RCC 7860 (cell line): ENCODE measurements at regions not wholly inside any gene's neighbourhood (a gene's known extent, or its start where the extent isn't known, plus 50 kb on each side); places are given as distances from the start of the nearest gene placed in this dataset.

ENCODE experiments used
- DNase-seq: peaks from one replicate; pipeline ENCODE4 v3.0.0-alpha.2; 2015; ENCODE audit warnings: low spot score
- FAIRE-seq: peaks from 2 replicates; lab custom pipeline; 2012; peaks lifted over from hg19 to GRCh38; lab: Jason Lieb, UNC

DNA sequence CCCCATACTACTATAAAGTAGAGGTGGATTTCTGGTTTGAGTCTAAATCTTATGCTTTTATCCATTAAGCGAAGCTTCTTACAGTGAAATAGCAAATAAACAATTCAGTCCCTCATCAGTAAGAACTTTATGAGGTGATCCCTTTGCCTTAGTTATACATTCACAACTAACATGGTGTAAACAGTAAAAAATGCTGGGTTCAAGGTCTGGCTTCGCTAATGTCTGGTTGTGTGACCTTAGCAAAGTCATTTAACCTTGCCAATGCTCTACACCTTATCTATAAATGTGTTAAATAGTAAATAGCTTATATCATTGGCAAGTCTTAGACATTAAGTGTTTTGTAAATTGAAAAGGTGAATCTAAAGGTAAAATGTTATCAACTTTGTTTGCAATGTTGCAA, 475.4 kb downstream of the LMO4 start:
- FAIRE-seq (peak; percentile 55), DNase-seq (no peak)

DNA sequence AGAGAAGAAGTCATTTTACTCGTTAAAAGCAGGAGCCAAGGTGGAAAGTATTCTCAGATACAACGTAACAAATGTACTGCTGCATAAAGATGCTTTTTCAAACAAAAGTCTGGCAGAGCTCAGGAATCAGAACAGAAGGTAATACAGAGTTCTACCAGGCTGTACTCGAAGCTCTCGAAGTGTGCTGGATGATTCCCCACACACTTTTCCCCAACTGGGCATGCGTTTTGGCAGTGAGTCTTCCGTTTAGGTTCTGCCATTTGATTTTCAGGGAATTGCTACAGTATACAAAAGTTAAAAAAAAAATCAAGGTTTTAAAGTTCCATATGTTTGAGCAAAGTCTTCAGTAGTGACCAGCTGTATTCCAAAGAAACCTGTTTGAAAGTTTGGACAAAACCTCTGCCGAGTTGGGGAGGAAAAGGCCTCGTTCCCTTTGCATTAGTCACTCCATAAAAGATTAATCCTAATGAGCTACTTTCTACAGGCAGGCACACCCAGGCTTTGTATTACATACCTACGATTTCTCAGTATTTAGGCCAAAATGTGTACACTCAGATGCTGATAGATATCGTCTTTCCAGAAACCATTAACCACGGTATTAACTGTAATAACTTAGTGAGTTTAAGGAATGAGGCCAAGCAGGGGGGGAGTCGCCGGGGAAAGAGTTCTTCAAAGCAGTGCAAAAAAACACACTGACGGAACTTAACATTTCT, 477.1 kb downstream of the LMO4 start:
- peak; percentile 92 for DNase-seq
- FAIRE-seq = peak; percentile 98

DNA sequence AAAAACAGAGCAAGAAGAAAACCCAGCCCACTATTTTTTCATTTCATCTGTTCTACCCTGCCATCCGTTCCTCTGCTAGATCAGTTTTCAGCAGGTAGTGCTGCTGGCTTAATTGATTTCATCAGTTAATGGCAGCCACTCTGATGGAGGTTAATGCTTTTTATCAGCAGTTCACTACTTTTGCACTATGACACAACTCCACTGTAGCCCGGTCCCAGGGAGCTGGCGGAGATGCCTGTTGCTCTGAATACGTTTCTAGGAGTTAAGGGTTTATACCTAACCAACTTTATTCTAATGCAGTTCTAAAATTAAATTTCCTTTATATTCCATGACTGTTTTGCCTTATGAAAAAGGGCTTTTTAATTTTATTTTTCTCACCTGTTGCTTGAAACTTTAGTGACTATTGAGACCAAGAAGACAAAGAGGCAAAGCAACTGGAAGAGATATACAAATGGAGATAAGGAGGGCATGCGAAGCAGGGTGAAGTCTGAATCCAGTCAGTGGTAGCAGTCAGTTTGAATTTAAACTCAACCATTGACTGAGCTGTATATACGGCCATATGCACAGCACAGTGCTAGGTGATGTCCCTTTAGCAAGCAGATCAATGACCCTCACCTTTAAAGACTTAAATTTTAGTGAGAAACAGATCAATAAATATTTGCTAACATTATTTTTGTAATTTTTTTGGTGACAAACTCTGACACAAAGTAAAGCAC, 477.9 kb downstream of the LMO4 start:
- no peak for DNase-seq
- FAIRE-seq = no peak

DNA sequence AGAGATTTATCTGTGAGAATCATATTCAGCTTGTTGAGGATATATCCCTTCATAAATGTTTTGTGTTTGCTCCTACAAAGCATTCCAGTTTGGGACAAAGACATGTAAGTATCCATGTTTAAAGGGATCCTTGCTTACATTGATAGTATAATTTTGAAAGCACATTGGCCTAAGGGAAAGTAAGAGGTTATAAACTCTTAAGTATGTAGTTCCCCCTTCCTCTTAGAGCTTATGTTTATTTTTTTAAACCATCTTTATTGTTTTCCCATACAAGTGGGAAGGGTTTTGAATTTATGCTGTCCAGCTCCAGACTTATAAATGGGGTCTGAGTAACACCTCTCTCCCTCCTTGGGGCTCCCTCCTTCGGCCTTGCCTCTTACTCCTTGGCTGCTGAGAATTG, 481.5 kb downstream of the LMO4 start:
- FAIRE-seq = no peak

DNA sequence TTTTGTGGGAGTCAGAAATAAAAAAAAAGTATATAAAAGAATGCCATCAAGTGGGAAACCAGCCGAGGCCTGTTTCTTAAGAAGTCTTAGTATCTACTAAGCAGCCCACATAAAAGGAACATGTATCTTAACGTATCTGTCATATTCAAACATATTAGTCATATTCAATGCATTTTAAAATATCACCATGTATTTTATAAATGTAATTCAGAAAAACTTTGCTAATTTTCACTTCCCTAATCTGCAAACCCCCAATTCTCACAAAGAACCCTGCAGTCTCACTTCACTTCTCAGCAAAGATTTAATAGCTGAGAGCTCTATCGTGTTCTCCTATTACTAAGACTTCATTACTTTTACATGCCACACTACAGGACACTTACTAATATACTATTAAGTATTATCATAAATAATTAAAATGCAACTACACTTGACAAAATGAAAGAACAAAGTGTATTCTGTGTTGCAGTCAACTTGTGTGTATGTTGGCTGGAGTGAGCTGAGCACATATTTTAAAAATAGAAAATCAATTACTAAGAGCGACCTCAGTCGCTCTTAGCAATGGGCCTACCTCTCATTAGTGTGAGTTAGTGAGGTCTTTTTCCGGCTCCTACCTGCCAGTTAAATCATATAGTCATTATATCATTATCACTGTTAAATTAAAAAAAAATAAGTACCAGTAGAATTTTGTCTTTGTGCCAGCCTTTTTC, 484.3 kb downstream of the LMO4 start:
- DNase-seq (no peak), FAIRE-seq (no peak)

More for the DNA sequence above, 481.5 kb downstream of the LMO4 start:
- DNase-seq = no peak

DNA sequence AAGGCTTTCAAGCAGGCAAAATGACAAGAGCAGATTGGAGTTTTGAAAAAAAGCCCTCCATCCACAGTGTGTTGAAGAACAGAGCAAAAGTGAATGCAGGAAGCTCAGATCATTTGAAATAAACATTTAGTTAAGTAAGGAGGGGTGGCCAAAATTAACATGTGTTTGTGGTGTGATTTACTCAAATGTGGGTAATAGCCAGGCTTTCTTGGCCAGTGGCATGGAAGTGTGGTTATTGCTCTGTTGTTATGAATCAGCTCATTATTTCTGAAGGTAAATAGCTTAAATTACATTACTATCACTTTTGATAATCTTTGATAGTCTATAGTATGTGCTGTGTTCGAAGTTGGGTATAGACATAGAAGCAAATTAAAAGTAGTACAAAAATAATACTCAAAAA, 485.9 kb downstream of the LMO4 start:
- no peak for FAIRE-seq
- no peak for DNase-seq

DNA sequence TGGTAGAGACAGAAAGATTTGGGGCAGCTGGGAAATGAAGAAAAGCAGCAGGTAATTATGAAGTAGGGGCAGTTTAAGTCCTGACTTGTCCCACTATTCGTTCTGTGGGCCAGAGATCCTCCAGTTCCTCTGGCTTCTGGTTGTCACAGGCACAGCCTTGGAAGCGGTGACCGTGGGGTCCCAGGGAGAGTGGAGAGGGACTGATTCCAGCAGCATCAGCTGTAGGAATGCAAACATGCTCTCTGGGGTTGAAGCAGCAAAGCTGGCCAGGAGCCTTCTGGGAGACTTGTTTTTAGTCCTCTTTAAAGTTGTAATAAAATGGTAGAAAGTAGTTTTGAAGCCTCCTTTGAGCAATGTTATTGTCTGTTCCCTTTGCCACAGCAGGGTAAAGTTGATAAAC, 488.0 kb downstream of the LMO4 start:
- no peak for DNase-seq
- no peak for FAIRE-seq

DNA sequence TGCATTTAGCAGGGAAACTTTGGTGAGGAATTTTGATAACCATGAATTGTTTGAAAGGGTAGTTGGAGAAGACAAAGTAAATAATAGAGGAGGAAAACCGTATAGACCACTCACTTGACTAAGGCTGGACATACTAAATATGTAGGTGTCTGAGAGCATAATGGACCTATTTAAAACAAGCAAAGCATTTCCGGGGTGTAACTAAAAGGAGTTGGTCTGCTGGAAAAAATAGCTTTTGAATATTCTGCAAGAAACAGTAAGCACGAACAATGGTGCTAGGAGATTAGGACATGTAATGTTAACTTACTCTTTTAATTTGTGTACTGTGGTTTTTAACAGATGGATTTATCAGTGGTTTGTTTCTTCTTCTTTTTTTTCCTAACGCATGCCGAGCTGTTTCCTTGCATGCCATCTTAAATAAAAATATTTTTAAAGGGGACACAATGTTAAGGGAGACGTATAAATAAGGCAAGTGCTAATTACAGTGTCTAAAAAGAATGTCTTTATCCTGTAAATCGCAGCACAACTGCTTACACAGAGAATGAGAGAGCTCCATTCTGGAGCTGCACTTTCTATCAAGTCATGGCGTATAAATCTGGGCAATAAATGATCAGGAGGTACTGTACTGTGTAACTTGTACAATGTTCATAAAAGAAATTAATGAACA, 492.1 kb downstream of the LMO4 start:
- no peak for FAIRE-seq
- no peak for DNase-seq

DNA sequence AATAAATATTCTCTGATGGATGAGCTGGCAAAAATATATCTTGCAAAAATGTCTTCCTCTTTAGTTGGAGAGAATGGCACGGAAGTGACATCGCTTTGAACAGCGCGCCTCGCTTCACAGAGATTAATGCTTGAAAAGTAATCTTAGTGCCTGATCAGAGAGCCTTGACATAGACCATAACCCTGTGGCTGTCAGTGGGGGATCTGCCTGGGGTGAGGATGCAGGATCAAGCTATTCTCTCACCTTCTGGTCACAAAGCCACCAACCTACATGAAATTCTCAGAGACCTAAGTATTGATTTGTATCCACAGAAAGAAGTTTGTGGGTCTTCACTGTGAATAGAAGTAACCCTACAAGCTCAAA, 492.6 kb downstream of the LMO4 start:
- DNase-seq (no peak), FAIRE-seq (no peak)

DNA sequence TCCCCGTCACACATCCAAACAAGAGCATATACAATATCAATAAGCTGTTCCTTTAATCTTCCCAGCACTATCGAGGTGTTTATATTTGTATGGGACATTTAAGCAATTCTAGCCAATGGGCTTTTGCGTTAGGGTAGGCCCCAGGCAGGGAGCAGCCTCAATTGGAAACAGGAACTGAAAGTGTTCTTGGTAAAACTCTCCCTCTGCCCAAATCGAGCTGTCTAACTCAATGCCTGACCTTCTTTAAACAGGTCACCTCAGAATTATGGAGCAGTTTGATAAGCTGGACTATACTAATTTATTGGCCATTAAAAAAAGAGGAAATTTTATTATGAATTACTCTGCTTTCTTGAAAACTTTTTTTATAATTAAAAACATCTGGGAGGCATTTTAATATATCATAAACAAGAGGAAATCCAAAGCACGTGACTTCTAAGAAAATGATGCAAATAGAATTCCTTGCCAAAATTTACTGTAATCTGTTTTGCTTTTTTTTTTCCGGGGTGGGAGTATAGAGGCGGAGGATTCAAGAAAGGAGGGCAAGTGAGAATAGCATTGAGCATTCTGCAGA, 498.1 kb downstream of the LMO4 start:
- DNase-seq (no peak), FAIRE-seq (no peak)

DNA sequence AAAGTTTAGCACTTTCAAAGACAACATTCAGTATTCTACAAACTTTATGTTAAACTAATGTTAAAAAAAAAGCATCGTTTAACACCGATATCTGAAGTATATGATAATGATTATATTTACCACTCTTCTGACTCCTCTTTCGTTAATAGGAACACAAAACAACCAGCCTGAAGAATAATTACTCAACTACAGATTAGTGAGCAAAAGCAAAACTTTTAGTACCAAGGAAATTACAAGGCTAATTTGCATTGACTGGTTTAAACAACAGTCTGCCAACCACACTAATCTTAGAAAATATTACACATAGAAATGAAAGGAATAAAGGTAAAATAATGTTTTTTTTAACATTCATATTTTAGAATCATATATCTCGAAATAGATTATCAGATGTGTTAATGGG, 500.7 kb downstream of the LMO4 start:
- DNase-seq = no peak
- no peak for FAIRE-seq

DNA sequence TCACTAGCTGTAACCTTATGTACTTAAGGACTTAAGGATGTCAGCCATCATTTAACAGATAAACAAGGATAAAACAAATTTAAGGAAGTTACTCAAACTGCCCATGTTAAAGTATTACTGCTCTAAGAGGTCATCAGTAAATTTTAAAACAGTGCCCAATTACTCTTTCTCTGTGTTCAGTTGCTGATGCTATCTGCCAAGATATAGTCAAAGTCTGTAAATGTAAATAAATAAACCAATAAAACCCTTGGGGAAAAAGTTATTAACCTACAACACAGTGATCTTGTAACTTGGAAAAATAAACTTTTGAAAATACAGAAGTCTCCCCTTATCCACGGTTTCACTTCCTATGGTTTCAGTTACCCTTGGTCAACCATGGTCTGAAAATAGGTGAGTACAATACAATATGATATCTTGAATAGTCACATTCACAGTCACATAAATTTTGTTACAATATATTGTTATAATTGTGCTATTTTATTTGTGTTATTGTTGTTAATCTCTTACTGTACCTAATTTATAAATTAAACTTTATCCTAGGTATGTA, 501.8 kb downstream of the LMO4 start:
- no peak for FAIRE-seq
- no peak for DNase-seq

DNA sequence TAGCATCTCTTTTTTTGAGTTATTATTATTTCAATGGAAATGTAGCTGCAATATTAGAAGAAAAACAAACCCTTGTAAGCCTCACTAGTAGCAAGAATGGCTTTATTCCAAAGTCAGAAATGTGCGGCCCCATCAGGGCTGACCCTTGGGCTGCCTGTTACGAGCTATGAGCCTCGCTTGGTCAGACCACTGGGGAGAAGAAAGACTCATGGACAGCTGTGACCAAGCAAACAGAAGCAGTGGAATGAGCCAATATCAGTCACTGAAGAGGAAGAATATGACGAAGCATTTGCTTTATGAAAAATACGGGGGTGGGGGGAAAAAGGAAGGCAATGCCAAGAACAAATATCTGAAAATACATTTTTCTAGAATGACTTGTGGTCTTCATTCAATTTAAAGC, 504.5 kb downstream of the LMO4 start:
- no peak for DNase-seq
- no peak for FAIRE-seq

DNA sequence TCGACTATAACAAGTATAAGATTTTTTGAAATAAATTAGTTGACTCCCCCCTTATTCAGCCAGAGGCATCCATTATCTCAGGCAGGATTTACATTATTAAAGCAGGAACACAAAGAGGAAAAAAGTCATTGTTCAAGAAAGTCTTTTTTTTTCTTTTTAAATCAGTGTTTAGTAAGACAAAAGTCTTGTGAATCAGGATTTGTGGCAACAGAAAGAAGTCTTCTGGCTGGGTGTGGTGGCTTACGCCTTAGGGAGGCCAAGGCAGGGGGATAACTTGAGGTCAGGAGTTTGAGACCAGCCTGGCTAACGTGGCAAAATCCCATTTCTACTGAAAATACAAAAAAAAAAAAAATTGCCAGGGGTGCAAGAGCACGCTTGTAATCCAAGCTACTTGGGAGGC, 505.5 kb downstream of the LMO4 start:
- DNase-seq (no peak), FAIRE-seq (no peak)

DNA sequence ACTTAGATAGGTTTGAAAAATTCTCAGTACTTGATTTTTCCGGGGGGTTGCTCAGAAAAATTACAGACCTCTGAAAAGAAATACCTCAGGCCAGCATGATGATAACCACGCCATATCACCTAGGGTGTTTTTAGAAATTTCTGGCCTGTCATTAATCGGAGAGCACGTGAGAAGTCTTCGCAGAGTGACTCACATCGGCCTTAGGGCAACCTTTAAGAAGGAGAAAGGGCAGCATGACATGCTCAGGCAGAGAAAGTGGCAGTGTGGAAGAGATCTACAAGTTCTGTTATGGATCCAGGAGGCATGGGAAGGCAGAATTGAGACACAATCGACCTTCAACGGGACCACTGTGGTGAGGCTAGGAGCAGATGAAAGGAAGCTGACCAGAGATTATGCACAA, 506.3 kb downstream of the LMO4 start:
- DNase-seq = no peak
- FAIRE-seq = no peak

DNA sequence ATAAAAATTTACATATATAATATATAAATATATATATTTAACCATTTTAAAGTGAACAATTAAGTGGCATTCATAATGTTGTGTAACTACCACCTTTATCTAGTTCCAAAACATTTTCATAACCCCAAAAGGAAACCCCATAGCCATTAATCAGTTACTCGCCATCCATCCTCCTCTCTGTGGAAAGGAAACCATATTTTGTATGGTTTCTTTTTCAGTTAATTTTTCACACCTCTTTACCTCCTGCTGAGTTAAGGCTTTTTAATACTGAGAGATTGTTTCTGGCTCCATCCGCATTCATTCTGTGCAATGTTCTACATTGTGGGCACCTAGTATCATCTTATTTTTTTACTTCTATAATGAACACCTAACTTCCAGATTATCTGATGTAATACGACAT, 512.1 kb downstream of the LMO4 start:
- DNase-seq (no peak), FAIRE-seq (no peak)

DNA sequence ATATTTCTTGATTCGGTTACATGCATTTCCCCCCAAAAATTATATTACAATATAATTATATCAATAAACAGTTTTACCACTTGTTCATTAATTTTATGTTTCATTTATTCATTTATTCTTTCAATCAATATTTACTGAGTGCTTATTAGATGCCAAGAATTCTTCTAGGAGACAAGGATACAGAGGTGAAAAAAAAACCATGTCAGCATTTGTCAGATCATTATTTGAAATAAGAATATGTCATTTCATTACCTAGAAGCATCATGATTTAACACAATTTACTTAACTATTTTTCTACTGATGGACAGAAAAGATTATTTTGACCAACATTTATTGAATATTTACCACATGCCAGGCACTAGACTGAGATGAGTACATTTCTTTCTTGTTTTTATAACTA, 512.7 kb downstream of the LMO4 start:
- FAIRE-seq (peak; percentile 2), DNase-seq (no peak)

DNA sequence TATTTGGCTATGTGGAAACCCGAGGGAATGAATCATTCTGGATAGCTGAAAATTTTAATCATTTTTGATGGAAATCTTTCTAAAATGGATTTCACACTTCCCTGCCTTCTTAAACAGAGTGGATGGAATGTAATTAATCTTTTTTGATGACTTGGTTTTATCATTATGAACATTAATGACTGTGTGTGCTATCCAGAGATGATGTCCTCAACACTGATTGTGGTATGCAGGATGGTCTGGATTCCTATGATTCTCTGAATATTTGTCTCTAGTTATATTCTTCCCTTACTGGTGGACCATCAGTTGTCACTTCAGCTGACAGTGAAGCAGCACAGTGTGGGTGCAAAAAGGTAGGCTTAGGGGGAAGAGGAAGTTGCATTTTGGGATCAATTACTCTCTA, 513.5 kb downstream of the LMO4 start:
- no peak for FAIRE-seq

DNA sequence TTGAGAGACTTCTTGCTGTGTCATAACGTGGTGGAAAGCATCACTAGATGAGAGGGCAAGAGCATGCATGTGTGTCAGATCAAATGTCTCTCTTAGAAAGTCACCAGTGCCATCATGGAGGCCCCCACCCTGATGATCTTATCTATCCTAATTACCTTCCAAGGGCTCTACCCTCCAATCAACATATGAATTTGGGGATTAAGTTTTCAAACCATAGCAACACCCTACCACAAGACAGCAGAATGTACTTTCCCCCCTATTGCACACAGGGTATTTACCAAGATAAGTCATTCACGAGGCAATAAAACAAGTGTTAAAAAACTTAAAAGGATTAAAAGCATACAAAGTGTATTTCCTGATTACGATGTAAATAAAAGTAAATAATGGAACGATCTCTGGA, 515.6 kb downstream of the LMO4 start:
- no peak for FAIRE-seq
- no peak for DNase-seq

More for the DNA sequence above, 513.5 kb downstream of the LMO4 start:
- no peak for DNase-seq

DNA sequence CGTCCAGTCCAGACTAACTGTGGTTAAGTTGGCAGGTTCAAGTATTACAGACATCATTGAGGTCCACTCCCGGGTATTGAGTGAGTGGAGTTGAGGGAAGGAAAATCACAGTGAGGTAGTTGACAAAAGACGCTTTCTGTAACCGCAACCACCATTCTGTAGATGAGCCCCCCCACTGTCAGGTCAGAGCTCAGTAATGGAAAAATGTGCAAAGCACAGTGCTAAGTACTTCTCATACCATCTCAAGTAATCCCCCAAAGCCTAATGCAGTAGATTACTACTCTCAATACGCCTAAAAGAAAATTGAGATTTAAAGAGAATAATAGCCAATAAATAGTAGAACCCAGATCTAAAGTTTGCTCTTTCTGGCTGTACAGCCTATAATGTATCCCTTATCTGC, 522.8 kb downstream of the LMO4 start:
- DNase-seq (no peak), FAIRE-seq (no peak)
